Lung (tissue), 11 donors: ENCODE measurements at regions not wholly inside any gene's neighbourhood (a gene's known extent, or its start where the extent isn't known, plus 50 kb on each side); places are given as distances from the start of the nearest gene placed in this dataset.
A peak's percentile ranks its signal among the peaks of the same experiment; 100 is the strongest.

Experiments used
- ATAC-seq: fragments of 200-7000 bp; cut with Tn5 transposase; one replicate; pipeline ENCODE4 v1.9.1; 2020; ENCODE audit warnings: moderate number of reproducible peaks; ENCODE audit not compliant: insufficient read depth, low FRiP score
- DNase-seq, 3 donors: peaks; one replicate each; pipeline ENCODE4 v3.0.0-alpha.2; 2013 to 2017
- H3K27ac ChIP-seq, 2 donors: one replicate each; pipeline ENCODE4 v1.5.1; 2013; ENCODE audit warnings: mild to moderate bottlenecking in 2 of 2, moderate library complexity in 2 of 2, control low read depth in 1 of 2, inconsistent platforms in 1 of 2, low read depth in 1 of 2, low read length in 1 of 2
- H3K27me3 ChIP-seq, 3 donors: one replicate each; pipeline ENCODE4 v1.5.1; 2013; ENCODE audit warnings: low read length in 2 of 3; ENCODE audit not compliant: control insufficient read depth in 3 of 3, insufficient read depth in 3 of 3
- H3K36me3 ChIP-seq, 4 donors: one replicate each; pipeline ENCODE4 v1.5.1; 2013; ENCODE audit warnings: low read length in 4 of 4, mild to moderate bottlenecking in 1 of 4, moderate library complexity in 1 of 4; ENCODE audit not compliant: control insufficient read depth in 4 of 4, insufficient read depth in 4 of 4
- H3K4me1 ChIP-seq, 5 donors: one replicate each; pipeline ENCODE4 v1.5.1; 2013; ENCODE audit warnings: low read length in 5 of 5, mild to moderate bottlenecking in 2 of 5, moderate library complexity in 1 of 5; ENCODE audit not compliant: control insufficient read depth in 5 of 5, insufficient read depth in 5 of 5
- H3K4me3 ChIP-seq: one replicate; pipeline ENCODE4 v1.5.1; 2013; ENCODE audit warnings: mild to moderate bottlenecking, control low read depth, moderate library complexity
- H3K9ac ChIP-seq, 2 donors: one replicate each; pipeline ENCODE4 v1.5.1; 2013; ENCODE audit warnings: low read length in 2 of 2, control low read depth in 1 of 2; ENCODE audit not compliant: insufficient read depth in 1 of 2
- H3K9me3 ChIP-seq, 4 donors: one replicate each; pipeline ENCODE4 v1.5.1; 2013; ENCODE audit warnings: low read length in 3 of 4, mild to moderate bottlenecking in 1 of 4, moderate library complexity in 1 of 4; ENCODE audit not compliant: control insufficient read depth in 4 of 4, insufficient read depth in 3 of 4
- CTCF ChIP-seq: IDR thresholded peaks from 2 replicates; pipeline ENCODE4 v1.5.1; 2012; ENCODE audit warnings: mild to moderate bottlenecking; ENCODE audit errors: control extremely low read depth, extremely low read depth
- WGBS, 2 donors: extraction: QIAGEN DNeasy Blood & Tissue Kit; methylation state at CpG; one replicate each; pipeline ENCODE4 v1.1.7; 2013; 5-methylcytosine and 5-hydroxymethylcytosine counted together
- donor health status: control.
- donor health status: control.
- donor health status: Bipolar disorder and iron deficiency.
- donor health status: healthy.
- donor health status: DM: yes; HTN: yes; CAD: no.

- H3K9me3 ChIP-seq: no peaks in the 10 kb centered on the region
- H3K27me3 ChIP-seq: no peaks in the 10 kb centered on the region
- H3K4me1 ChIP-seq: peaks cover 0 to 8% (median 0%) of the 10 kb centered on the region in 5 donors
- no peak overlapping the region for H3K4me3 ChIP-seq
- ATAC-seq (no peak), DNase-seq (peak in 2 of 3 donors; percentile 7 to 54)
- H3K27ac ChIP-seq: no peak overlapping the region
- TF ChIP-seq CTCF: no peak
- no peaks in the 10 kb centered on the region for H3K36me3 ChIP-seq
- no peak overlapping the region for H3K9ac ChIP-seq
- WGBS, 2 donors: 77 to 88% methylated on average over 1 of the region's 1 CpG
Measured at GRCh38 chr15:70525551-70525950, 237.8 kb downstream of the UACA start.

DNA sequence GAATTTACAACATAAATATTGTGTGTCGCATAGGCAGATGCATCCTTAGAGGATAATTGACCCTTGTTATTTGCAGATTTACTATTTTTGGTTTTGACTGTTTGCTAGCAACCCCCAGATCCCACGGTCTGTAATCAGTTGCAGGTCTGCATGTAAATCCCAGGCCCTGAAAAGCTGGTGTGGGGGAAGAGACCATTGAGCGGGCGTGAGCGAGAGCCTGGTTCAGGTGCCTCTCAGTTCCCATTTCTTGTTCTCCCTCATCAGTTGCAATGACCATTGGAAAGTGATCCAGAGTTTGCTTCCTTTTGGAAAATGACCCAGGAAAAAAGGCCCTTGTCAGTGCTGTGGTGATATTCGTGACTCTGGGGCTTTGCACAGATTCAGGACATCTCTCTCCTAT, 238.9 kb downstream of the UACA start:
- no peak for TF ChIP-seq CTCF
- Histone ChIP-seq H3K27me3 (no peaks in the 10 kb centered on the region), H3K36me3 (no peaks in the 10 kb centered on the region), H3K9me3 (no peaks in the 10 kb centered on the region), H3K9ac (no peak overlapping the region), H3K4me3 (no peak overlapping the region), H3K27ac (no peak overlapping the region), H3K4me1 (peaks cover 0 to 8% (median 0%) of the 10 kb centered on the region in 5 donors)
- ATAC-seq (no peak), DNase-seq (no peak)
- 87 to 96% methylated on average over 6 of the region's 6 CpGs for WGBS, 2 donors

GRCh38 chr15:70523616-70524015, 239.7 kb downstream of the UACA start:
- WGBS, 2 donors: 81 to 89% methylated on average over 7 of the region's 7 CpGs
- H3K9ac ChIP-seq: no peak overlapping the region
- H3K4me1 ChIP-seq: peaks cover 0 to 8% (median 0%) of the 10 kb centered on the region in 5 donors
- no peak for TF ChIP-seq CTCF
- no peaks in the 10 kb centered on the region for H3K27me3 ChIP-seq
- no peaks in the 10 kb centered on the region for H3K9me3 ChIP-seq
- H3K4me3 ChIP-seq: no peak overlapping the region
- DNase-seq (no peak), ATAC-seq (no peak)
- no peaks in the 10 kb centered on the region for H3K36me3 ChIP-seq
- H3K27ac ChIP-seq: no peak overlapping the region

DNA sequence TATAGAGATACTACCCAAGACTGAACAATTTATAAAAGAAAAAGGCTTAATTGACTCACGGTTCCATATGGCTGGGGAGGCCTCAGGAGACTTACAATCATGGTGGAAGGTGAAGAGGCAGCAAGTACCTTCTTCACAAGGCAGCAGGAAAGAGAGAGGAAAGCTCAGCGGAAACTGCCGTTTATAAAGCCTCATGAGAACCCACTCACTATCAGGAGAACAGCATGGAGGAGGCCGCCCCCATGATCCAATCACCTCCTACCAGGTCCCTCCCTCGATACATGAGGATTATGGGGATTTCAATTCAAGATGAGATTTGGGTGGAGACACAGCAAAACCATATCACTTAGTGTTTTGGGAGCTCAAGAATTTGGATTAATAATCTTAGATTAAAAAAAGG, 240.2 kb downstream of the UACA start:
- no peak for TF ChIP-seq CTCF
- WGBS, 2 donors: 92 to 96% methylated on average over 5 of the region's 5 CpGs
- peaks cover 0 to 8% (median 0%) of the 10 kb centered on the region in 5 donors for H3K4me1 ChIP-seq
- DNase-seq (no peak), ATAC-seq (no peak)
- no peaks in the 10 kb centered on the region for H3K36me3 ChIP-seq
- no peaks in the 10 kb centered on the region for H3K27me3 ChIP-seq
- no peak overlapping the region for H3K27ac ChIP-seq
- H3K9ac ChIP-seq: no peak overlapping the region
- H3K9me3 ChIP-seq: peaks cover 0 to 2% (median 0%) of the 10 kb centered on the region in 4 donors
- H3K4me3 ChIP-seq: no peak overlapping the region
